HEK293 (cell line): ENCODE measurements at regions not wholly inside any gene's neighbourhood (a gene's known extent, or its start where the extent isn't known, plus 50 kb on each side); places are given as distances from the start of the nearest gene placed in this dataset.

Source experiments
- ATF2 ChIP-seq: fragments of 450-650 bp; formaldehyde crosslinking; IDR thresholded peaks from 2 replicates; pipeline ENCODE4 v1.5.1; 2016; ENCODE audit warnings: missing biosample characterization, missing genetic modification characterization, low read depth
- CTCF ChIP-seq: fragments of 450-650 bp; formaldehyde crosslinking; IDR thresholded peaks from 2 replicates; pipeline ENCODE4 v1.5.1; 2016; ENCODE audit warnings: missing biosample characterization, missing genetic modification characterization
- GLI2 ChIP-seq: fragments of 450-650 bp; formaldehyde crosslinking; IDR thresholded peaks from 2 replicates; pipeline ENCODE4; 2017; ENCODE audit warnings: missing biosample characterization, missing genetic modification characterization, low read depth, borderline replicate concordance
- REST ChIP-seq: fragments of 450-650 bp; formaldehyde crosslinking; IDR thresholded peaks from 2 replicates; pipeline ENCODE4 v1.5.1; 2016; ENCODE audit warnings: missing biosample characterization, missing genetic modification characterization
- ZFP3 ChIP-seq: fragments of 450-650 bp; formaldehyde crosslinking; IDR thresholded peaks from 2 replicates; pipeline ENCODE4 v1.5.1; 2016; ENCODE audit warnings: low read depth, missing biosample characterization, missing genetic modification characterization
- ZNF239 ChIP-seq: fragments of 450-650 bp; formaldehyde crosslinking; IDR thresholded peaks from 2 replicates; pipeline ENCODE4 v1.5.1; 2016; ENCODE audit warnings: missing biosample characterization, missing genetic modification characterization
- ZNF785 ChIP-seq: fragments of 450-650 bp; formaldehyde crosslinking; IDR thresholded peaks from 2 replicates; pipeline ENCODE4 v1.5.1; 2016; ENCODE audit warnings: missing biosample characterization, missing genetic modification characterization
- ZNF792 ChIP-seq: fragments of 450-650 bp; formaldehyde crosslinking; IDR thresholded peaks from 2 replicates; pipeline ENCODE4 v1.5.1; 2016; ENCODE audit warnings: missing biosample characterization, missing genetic modification characterization

GRCh38 chr1:58861076-58861475 lies 77.2 kb upstream of the JUN start:
- TF ChIP-seq ZFP3 (tag by site-specific recombination): no peak
- TF ChIP-seq ZNF239 (tag by site-specific recombination): no peak
- TF ChIP-seq ZNF785: no peak
- no peak for TF ChIP-seq CTCF (tag by site-specific recombination)
- no peak for TF ChIP-seq ATF2 (tag by site-specific recombination)
- TF ChIP-seq ZNF792: no peak
- TF ChIP-seq GLI2: no peak
- no peak for TF ChIP-seq REST (tag by site-specific recombination)
